HFFc6 (cell line): ENCODE measurements at regions not wholly inside any gene's neighbourhood (a gene's known extent, or its start where the extent isn't known, plus 50 kb on each side); places are given as distances from the start of the nearest gene placed in this dataset.
A peak's percentile ranks its signal among the peaks of the same experiment; 100 is the strongest.

ENCODE experiments used
- DNase-seq: peaks from one replicate; pipeline ENCODE4 v3.0.0-alpha.2; 2018
- H3K27ac Mint-ChIP-seq: 2 replicates; pipeline ENCODE4 v1.8.0; 2020; ENCODE audit warnings: mild to moderate bottlenecking, mixed read lengths
- H3K27me3 Mint-ChIP-seq: 2 replicates; pipeline ENCODE4 v1.8.0; 2021; ENCODE audit warnings: mild to moderate bottlenecking, moderate library complexity, mixed read lengths; ENCODE audit not compliant: insufficient read depth
- H3K36me3 Mint-ChIP-seq: 2 replicates; pipeline ENCODE4 v1.8.0; 2021; ENCODE audit warnings: low read depth, mixed read lengths
- H3K4me1 Mint-ChIP-seq: 2 replicates; pipeline ENCODE4 v1.8.0; 2020; ENCODE audit warnings: low read depth, mixed read lengths
- H3K4me3 Mint-ChIP-seq: 2 replicates; pipeline ENCODE4 v1.8.0; 2020; ENCODE audit warnings: mild to moderate bottlenecking, moderate library complexity, mixed read lengths
- H3K9me3 Mint-ChIP-seq: 2 replicates; pipeline ENCODE4 v1.8.0; 2020; ENCODE audit warnings: mild to moderate bottlenecking, mixed read lengths
- TF ChIP-seq, protein P1 (sequence below): fragments of 200-600 bp; sonication (generic); IDR thresholded peaks from 2 replicates; pipeline ENCODE4 v1.5.0; 2021; ENCODE audit warnings: antibody characterized with exemption, mild to moderate bottlenecking

DNA sequence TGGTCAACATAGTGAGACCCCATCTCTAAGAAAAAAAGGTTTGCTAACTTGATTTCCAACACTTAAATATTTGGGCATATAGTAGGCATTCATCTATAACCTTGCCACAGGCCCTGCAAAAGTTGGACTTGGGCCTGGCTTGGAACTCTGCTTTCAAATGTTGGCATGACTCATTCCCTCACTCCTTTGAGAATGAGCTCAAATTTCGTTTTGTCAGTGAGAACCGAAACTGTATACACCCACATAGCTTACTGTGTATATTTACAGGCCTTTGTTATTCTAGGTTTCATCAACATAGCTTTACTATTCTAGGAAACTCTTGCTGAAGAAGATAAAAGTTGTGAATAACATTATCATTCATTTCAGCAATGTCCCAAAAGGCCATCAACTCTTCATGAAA, 88.7 kb upstream of the ELOVL6 start:
- DNase-seq, result peak; percentile 67
- H3K27me3 Mint-ChIP-seq, result peaks cover 22% of the 10 kb centered on the region
- peaks cover 6% of the 10 kb centered on the region for H3K4me1 Mint-ChIP-seq
- H3K4me3 Mint-ChIP-seq, result no peak overlapping the region
- H3K27ac Mint-ChIP-seq, result no peak overlapping the region
- H3K36me3 Mint-ChIP-seq, result no peaks in the 10 kb centered on the region
- H3K9me3 Mint-ChIP-seq, result no peaks in the 10 kb centered on the region
- TF ChIP-seq, protein P1, sequence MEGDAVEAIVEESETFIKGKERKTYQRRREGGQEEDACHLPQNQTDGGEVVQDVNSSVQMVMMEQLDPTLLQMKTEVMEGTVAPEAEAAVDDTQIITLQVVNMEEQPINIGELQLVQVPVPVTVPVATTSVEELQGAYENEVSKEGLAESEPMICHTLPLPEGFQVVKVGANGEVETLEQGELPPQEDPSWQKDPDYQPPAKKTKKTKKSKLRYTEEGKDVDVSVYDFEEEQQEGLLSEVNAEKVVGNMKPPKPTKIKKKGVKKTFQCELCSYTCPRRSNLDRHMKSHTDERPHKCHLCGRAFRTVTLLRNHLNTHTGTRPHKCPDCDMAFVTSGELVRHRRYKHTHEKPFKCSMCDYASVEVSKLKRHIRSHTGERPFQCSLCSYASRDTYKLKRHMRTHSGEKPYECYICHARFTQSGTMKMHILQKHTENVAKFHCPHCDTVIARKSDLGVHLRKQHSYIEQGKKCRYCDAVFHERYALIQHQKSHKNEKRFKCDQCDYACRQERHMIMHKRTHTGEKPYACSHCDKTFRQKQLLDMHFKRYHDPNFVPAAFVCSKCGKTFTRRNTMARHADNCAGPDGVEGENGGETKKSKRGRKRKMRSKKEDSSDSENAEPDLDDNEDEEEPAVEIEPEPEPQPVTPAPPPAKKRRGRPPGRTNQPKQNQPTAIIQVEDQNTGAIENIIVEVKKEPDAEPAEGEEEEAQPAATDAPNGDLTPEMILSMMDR, result no peak

DNA sequence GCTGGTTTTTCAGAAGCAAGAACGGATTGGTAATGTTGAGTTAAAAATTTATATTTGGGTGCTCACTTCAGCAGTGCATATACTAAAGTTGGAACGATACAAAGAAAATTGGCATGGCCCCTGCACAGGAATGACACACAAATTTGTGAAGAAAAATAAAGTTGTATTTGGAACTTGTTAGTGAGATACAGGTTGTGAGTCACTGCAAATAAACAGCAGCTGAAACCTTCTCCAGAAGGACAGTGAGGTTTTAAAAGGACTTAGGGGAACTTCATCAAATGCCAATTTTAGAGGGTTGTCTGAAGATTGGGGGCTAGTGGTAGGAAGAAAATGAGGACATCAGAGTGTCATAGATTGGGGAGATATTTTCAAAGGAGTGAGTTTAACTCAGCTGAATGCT, 79.7 kb upstream of the ELOVL6 start:
- no peak for DNase-seq
- Mint-ChIP-seq H3K36me3 (no peaks in the 10 kb centered on the region), H3K9me3 (no peaks in the 10 kb centered on the region)

GRCh38 chr4:110275871-110276270, 77.5 kb upstream of the ELOVL6 start:
- H3K36me3 Mint-ChIP-seq, result no peaks in the 10 kb centered on the region
- peak; percentile 30 for DNase-seq
- H3K9me3 Mint-ChIP-seq, result no peaks in the 10 kb centered on the region

More for the DNA sequence above, 79.7 kb upstream of the ELOVL6 start:
- Mint-ChIP-seq H3K27me3 (peaks cover 27% of the 10 kb centered on the region), H3K4me1 (peaks cover 30% of the 10 kb centered on the region), H3K4me3 (no peak overlapping the region), H3K27ac (no peak overlapping the region)
- TF ChIP-seq, protein P1, result no peak

DNA sequence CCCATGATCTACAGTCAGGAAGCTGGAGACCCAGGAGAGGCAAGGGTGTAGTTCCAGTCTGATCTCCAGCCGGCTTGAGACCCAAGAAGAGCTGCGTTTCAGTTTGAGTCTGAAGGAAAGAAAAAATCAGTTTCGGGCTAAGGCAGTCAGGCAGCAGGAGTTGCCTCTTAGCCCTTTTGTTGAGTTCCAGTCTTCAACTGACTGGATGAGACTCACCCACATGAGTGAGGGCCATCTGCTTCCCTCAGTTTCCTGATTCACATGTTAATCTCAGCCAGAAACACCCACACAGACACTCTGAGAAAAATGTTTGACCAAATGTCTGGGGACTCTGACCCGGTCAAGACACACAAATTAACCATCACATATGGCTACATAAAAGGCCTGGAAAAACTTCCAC, 73.6 kb upstream of the ELOVL6 start:
- peaks cover 39% of the 10 kb centered on the region for H3K4me1 Mint-ChIP-seq
- no peak for DNase-seq
- no peaks in the 10 kb centered on the region for H3K36me3 Mint-ChIP-seq
- no peak overlapping the region for H3K4me3 Mint-ChIP-seq
- no peak overlapping the region for H3K27ac Mint-ChIP-seq
- H3K27me3 Mint-ChIP-seq, result peaks cover 7% of the 10 kb centered on the region
- no peaks in the 10 kb centered on the region for H3K9me3 Mint-ChIP-seq
- TF ChIP-seq, protein P1, result no peak

More at GRCh38 chr4:110275871-110276270, 77.5 kb upstream of the ELOVL6 start:
- peaks cover 19% of the 10 kb centered on the region for H3K27me3 Mint-ChIP-seq
- 0 out of 2 replicates have a peak overlapping the region, but pooled peaks have one; percentile 2 for H3K27ac Mint-ChIP-seq
- peaks cover 39% of the 10 kb centered on the region for H3K4me1 Mint-ChIP-seq
- TF ChIP-seq, protein P1, result no peak
- no peak overlapping the region for H3K4me3 Mint-ChIP-seq

DNA sequence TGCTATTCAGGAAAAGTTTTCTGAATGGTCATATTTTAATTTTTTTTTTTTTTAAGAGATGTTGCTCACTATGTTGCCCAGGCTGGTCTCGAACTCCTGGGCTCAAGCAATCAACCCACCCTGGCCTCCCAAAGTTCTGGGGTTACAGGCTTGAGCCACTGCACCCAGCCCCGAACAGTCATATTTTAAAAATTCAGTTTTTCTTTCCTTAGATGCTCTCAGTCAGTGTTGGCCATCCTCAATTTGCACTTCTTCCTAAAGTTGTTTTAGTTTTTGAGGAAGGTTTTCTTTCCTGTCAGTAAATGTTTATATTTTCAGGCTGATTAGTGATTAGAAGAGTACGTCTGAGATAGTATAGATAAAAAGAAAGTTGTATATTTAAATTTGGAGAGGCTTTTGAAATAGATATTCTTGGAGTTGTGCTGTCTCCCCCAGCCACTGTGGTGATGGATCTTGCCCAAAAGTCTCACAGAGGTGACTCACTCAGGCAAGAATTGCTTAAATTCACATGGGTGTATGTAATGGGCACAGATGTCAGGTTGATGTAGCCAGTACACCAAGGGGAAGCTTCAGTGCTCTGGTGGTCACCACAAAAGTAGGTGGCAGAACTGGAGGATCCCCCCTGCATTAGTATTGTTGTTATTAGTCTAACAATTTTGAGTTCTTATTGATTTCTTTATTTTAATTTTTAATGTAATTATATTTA, 72.2 kb upstream of the ELOVL6 start:
- no peaks in the 10 kb centered on the region for H3K9me3 Mint-ChIP-seq

More for the DNA sequence above, 72.2 kb upstream of the ELOVL6 start:
- H3K27me3 Mint-ChIP-seq, result peaks cover 7% of the 10 kb centered on the region
- peak overlapping the region; percentile 17; the same call in 1 of the 2 replicates for H3K27ac Mint-ChIP-seq
- DNase-seq, result peak; percentile 61
- H3K4me3 Mint-ChIP-seq, result 0 out of 2 replicates have a peak overlapping the region, but pooled peaks have one; percentile 33
- peaks cover 31% of the 10 kb centered on the region for H3K4me1 Mint-ChIP-seq
- no peaks in the 10 kb centered on the region for H3K36me3 Mint-ChIP-seq
- TF ChIP-seq, protein P1, result no peak
